ENCODE measurements at regions not wholly inside any gene's neighbourhood (a gene's known extent, or its start where the extent isn't known, plus 50 kb on each side); places are given as distances from the start of the nearest gene placed in this dataset.

GRCh38 chr1:34450325-34450724 is 273.6 kb downstream of the C1orf94 start:
- TF ChIP-seq CTCF (IDR thresholded peaks at IDR 0.05) (no peak), POLR2A (IDR thresholded peaks at IDR 0.05) (no peak)

Measured in thyroid gland (tissue), 4 donors.